NCI-H1048 (cell line): ENCODE measurements at regions not wholly inside any gene's neighbourhood (a gene's known extent, or its start where the extent isn't known, plus 50 kb on each side); places are given as distances from the start of the nearest gene placed in this dataset.
"Not testable (repeated sequence)": the region's sequence is repeated elsewhere in the genome, so short reads cannot be mapped to it uniquely, and the experiment has no call there.

Experiments
- DNase-seq: peaks from one replicate; lab custom pipeline; 2025; lab: John Stamatoyannopoulos, UW

DNA sequence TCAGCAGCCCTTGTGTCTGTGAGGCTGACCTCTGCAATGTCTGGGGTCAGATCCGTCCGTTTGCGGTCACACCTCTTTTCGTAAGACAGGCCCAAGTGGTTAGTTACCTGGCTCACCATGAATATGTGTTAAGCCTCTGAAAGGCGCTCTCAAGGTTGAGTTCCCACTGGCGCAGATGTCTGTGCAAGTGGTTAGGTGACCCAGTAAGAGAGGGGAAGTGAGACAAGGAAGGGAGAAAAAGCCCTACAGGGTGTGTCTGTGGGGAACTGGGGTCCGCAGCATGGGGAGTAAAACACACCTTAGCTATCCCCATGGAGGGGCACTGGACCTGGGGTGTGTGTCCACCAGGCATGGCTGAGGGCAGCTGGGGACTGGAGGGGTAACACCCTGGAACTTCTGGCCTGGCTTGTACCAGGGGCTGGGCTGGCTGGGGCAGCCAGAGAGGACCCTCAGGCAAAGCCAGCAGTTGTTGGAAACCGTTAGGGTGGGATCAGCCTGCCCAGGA, 391.6 kb upstream of the PROK2 start:
- DNase-seq: no peak

DNA sequence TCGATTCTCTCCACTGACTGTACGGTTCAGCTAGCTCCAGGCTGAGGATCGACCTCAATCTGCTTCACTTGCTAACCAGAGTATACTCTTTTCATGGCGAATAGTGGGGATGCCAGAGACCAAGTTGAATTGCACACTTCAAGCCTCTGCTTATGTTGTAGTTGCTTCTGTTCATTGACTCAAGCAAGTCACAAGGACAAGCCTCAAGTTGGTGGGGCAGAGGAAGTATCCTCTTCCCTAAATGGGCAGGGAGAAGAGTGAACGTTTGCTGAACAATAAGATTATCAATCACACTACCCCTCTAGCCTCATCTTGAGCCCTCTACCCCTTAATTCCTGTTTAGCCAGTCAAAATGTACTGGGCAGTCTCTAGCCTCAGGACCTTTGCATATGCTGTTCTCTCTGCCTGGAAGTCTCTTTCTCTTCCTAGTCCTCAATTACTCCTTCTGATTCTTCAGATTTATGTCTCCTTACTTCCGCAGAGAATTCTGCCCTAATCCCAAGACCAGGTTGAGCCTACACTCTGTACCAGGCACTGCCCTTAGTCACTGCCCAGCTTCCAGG, 390.4 kb upstream of the PROK2 start:
- no peak for DNase-seq

DNA sequence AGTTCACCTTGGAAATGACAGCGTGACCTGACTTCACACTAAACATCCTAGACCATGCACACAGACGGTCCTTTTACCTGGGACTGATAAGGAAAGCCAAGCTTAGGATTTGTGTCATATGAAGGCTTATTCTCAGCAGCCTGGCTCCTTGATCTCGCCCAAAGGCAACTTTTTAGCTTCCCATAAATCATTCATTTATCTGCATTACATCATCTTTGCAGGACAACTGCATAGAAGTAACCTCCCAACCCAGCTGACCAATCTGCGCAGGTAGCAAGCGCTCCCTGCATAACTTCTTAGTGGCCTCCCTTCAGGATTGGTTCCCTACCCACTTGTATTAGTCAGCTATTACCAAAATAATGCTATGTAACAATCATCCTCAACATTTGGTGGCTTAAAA, 389.9 kb upstream of the PROK2 start:
- no peak for DNase-seq

DNA sequence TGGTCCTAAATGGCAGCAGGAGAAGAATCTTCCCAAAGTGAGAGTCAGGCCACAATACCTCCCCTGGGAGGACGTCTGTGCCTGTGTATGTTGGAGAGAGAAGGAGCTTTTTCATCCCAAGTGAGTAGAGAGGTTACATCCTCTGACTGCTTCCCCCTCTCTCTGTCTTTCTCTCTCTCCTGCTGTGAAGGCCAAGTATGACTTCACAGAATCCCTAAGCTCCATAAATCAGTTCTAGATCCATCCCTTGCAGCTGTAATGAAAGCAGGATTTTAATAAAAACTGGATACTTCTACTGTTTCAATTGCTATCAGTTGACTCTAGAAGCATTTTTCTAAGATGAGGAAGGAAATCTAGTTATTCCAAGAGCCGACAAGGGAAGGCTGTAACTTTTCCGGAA, 389.1 kb upstream of the PROK2 start:
- no peak for DNase-seq

DNA sequence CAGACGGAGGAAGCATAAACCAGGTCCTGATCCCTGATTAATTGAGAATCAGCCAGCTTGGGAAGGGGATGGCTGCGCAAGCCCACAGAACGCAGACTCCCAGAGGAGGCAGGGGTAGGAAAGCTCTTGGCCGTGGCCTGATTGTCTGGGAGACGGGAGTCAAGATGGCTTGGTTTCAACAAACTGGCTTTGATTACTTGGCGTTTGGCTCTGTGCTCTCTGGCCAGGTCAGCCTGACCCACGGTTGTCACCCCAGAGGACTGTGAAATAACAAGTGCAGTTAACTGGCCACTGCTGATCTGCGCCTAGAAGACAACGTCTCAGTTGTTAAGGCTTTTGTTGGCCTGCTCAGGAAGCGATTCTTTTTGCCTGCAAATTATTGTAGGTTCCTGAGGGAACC, 387.0 kb upstream of the PROK2 start:
- DNase-seq: no peak

DNA sequence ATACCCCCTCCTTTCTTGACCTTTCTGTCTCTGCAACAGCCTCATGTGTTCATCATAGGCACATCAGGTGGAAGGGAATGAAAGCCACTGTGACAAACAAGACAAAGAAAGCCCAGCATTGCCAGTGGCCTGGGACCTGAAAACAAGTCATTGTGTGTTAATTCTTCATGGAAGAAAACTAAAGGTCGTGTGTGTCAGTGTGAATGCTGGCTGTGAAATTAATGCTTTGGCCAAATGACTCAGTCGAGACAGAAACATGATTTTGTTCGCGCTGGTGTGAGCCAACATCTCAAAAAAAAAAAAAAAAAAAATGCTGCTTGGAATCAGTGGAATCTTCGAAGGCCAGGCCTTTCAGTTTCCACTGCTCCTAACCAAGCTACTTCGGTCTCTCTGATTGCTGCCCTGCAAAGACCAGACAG, 386.5 kb upstream of the PROK2 start:
- DNase-seq: no peak

DNA sequence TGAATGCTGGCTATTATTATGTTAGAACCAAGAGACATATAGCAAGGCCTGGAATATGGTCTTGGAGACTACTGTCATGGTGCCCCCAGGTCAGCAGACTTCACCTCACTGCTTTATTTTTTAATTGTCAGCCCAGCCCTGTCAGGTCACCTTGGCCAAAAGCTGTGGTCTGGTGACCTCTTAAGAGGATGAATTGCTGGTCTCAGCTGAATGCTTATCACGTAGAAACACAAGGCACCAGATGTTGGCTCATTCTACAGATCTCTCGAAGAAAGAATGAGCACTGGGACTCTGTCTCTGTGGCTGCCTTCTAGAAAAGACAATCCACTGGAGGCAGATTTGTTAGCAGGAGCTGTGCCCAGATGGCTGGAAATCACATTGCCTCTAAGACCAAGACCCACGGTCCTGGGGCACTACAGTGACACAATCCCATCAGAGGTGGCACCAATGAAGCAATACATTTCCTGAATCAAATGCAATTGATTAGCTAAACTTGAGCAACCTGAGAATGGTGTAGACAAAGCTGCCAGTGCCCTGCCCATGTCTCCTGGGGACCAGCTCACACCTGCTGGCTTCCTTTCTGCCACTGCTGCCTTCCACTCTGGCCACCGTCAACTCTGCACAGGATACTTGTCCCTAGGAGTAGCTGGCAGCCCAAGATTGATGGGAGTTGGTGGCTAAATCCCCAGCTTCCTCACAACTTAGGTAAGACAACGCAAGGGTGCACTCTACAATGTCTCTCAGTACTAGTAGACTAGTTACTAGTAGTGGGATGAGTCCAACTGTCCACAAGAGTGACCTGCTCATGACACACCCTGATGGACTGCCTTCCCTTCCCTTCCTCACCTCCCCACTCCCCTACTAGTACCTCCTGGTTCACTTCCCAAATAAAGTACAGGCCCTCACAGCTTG, 384.9 kb upstream of the PROK2 start:
- no peak for DNase-seq

DNA sequence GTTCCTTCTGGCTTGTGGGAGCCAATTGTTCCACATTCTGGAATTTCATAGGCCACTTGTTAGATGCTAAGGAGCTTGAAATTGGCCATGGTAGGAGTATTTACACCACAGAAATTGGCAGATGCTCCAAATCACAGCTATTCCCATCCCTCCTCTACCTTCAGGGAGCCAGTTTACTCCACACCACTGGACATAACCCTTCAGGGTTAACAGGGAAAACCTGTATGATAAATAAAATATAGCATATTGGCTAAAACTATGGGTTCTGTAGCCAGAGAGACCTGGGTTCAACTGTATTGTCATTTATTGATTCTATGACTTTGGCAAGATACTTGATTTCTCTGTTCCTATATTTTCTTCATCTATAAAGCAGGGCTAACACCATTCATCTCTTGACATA, 384.2 kb upstream of the PROK2 start:
- DNase-seq: no peak

DNA sequence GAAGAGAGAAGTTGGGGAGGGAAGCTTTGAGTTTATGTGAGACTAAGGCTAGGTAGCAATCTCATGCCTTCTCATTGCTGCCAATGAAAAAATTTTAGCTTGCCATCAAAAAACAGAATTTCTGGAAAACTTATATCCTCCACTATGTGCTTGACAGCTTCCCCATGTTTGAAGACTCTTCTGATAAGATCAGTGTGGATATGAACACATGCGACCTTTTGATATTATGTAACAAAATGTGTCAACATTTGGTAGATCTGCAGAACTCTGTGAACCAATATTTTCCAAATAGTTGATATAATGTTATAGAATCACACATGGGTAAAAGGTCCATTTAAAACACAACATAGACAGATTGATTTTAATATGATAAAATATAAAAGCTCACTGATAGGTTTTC, 380.9 kb upstream of the PROK2 start:
- DNase-seq: no peak

DNA sequence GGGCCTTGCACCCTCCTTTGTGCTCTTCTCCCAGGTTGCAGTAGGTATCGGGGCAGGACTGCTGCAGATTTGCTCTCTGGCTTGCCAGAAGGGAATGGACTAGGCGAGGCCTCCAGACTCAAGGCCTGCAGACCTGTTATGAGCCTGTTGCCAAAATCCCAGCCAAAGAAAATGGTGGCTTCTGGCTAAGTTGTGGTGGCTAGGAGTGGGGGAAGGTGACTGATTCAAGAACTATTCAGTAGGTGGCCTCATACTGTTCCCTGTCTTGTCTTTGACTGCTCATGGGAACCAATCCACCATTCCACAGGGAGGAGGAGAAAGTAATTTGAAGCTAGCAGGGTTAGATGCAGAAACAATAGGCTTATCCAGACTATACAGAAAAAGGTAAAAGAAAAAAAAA, 380.4 kb upstream of the PROK2 start:
- DNase-seq: no peak

DNA sequence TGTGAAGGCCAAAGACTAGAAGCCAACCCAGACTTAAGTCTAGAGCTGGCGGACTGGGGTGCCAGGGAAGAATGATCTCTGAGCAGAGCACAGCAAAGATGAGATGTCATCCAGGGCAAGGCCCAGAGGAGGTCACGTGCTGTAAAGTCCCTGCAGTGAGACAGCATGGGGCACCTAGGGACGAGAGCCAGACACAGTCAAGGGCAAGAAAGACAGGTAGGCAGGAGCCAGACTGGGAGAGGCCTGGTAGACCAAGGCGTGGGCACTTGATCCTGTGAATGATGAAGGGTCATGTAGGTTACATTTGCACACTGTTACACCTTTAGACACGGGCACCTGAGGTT, 379.7 kb upstream of the PROK2 start:
- no peak for DNase-seq

DNA sequence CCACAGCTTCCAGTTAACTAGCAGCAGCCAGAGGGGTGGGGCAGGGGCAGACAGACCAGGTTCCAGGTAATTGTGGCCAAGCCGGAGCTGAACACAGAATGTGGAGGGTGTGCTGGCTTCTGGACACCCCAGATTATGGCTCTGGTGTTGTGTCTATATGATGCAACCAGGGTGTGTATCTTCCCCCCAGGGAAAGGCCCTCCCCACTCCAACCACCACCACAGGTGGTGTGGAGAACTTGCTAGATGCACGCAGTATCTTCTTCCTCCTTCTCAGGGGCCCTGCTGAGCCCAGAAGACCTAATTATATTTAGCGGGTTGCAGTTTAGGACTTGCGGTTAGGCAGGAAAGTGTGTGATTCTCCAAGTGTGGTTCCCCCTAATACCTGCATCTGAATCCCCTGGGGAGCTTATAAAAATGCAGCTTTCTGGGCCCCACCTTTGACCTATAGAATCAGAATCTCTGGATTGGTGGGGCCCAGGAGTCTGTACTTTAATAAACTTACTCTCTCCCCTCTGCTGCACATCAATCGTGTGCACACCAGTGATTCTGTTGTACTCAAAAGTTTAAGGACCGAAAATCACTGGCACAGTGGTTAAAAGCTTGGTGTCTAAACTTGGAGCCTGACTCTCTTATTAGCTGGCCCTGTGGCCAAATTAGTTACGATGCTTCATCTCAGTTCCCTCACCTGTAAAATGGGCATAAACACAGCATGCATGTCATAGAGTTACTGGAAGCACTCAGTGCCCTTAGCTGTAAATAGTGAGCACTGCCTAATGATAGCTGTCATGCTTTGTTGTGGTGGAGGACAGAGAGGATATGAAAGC, 379.1 kb upstream of the PROK2 start:
- DNase-seq: no peak

DNA sequence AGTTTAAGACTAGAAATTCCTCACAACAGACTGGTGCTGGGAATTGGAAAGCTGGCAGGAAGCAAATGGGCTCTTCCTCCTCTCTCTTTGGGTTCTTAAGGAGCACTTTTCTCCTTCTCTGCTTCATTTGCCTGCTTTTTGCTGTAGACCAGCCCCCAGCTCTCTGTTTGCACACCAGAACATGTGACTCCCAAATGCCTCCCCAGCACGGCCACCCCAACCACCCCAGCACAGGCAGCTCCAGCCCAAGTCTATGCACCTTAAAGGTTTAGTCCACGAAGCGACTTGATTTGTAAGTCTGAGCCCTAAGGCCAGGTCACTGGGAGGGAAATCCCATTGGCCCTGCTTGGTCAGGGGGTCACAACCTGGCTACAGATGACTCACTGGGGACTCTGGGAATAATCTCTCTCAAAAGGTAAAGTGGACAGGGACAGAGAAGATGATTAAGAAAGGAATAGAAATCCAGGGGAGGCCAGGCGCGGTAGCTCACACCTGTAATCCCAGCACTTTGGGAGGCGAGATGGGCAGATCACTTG, 377.8 kb upstream of the PROK2 start:
- DNase-seq: no peak

DNA sequence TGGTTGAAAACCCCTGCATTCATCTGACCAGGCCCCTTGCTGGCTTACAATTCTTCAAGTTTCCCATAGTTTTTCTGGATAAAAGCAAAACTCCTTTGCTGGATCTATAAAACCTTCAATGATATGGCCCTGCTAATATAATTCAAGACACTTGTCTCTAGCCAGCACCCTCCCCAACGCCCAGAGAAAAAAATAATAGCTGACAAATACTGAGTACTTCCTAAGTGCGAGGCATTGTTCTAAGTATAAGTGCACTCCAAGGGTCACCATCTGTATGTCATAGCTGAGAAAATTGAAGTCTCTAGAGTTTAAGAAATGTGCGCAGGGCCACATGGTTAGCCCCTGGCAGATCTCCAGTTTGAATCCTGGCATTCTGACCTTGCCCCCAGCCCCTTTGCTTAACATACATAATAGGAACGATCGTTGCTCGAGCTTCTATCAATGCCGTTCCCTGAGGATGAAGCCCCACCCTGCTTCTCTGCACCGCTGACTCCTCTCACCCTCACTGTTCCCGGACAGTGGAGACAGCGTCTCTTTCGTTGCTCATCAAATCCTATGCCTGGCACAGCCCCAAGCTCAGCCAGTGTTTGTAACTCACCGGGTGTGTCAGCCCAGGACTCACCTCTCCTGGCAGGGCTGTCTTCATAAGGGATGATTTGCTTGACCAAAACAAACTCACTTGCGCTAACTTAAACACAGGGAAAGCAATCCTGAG, 377.1 kb upstream of the PROK2 start:
- no peak for DNase-seq

DNA sequence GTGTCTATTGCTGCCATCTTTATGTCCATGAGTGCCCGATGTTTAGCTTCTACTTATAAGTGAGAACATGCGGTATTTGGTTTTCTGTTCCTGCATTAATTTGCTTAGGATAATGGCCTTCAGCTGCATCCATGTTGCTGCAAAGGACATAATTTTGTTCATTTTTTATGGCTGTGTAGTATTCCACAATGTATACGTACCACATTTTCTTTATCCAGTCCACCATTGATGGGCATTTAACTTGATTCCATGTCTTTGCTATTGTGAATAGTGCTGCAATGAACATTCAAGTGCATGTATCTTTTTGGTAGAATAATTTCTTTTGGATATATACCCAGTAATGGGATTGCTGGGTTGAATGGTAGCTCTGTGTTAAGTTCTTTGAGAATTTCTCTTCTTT, 376.3 kb upstream of the PROK2 start:
- DNase-seq: not testable (repeated sequence)

DNA sequence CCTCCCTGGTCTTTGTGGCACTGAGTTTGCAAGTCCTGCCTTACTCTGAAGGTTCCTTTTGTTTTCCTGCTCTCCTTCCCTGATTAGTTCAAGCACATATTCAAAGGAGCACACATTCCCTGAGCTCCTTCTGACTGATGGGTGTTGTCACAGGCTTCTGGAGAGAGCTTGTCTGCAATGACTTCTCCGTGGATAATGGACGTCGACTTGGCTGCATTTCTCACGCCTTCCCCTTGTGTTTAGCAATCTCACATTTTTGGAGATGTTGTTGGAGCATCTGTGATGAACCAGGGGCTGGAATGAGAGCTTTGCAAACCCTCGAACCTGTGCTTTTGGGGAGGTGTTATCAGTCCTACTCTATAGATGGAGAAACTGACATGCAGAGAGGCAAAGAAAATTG, 375.4 kb upstream of the PROK2 start:
- no peak for DNase-seq

DNA sequence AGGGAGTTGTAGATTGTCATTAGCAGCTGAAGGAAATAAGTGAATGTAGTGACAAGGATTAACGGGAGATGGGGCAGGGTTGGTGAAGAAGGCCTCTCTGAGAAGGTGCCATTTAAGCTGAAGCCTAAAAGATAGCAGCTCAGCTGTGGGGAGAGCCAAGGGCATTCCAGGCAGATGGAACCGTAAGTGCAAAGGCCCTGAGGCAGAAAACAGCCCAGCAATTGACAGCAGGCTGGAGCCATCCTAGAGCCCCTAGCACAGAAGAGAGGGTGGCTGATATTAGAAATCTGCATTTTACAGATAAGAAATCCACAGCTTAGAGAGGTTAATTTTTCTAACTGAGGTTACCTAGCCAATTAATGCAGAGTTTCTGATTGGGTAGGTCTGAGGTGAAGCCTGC, 374.5 kb upstream of the PROK2 start:
- DNase-seq: no peak

DNA sequence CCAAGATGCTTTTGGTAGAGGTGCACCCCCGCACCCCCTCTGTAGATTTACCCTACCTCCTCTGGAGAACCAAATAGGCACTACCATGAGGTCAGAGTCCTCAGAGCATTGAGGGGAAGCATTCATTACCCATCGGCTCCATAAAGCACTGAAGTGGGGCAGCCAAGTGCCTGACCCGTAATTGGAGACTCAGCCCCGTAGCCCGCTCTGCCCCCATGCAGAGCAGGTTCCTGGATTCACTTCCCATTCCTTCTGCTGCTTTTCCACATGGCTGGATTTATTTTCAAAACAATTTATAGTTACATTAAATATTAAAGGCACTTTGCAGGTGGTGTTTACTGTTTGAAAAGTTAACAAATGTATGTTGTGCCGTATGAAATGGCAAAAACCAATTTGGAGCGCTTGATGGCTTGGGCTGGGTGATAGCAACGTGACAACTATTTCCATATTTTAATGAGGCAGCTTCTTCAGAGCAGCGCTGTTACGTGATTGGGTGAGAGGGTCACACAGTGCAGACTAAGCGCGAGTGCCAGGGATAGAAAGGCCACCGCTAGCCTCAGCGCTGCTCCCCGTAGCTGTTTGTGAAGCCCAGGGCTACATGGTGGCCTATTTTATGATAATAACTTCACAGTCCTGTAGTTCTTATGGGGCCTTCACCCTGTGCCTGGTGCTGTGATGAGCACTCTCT, 373.8 kb upstream of the PROK2 start:
- no peak for DNase-seq

DNA sequence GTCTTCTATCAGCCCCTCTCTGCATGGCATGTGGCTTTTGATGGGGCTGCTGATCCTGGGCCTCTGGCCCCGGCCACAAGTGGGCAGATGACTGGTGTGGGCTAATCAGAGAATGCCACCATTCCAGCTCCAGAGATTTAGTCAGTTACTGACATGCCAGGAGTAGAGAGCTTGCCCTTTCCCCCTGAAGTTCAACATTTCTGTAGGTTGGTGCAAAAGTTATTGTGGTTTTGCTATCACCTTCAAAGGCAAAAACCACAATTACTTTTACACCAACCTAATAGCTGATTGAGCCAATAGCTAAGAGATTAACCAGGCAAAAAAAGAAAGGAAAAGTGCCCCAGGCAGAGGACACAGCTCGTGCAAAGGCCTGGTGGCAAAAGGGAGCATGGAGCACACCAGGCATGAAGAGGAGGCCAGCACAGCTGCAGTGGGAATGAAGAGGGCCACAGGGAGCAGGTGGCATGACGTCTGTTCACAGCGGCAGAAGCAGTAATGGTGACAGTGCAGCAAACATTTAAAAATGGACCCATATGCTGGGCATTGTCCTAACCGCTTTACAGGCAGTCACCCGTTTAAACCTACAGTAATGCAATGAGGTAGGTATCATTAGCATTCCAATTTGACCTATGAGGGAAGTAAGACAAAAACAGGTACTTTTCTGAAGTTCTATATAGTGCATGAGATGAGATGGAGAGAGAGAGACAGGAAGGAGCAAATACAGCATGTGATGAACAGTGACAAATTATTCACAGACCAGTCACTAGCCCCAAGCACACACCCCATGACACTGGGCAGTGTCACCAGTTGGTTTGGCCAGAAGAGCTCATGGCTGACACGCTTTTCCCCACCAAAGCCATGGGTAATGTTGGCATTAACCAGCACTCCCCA, 373.0 kb upstream of the PROK2 start:
- no peak for DNase-seq

DNA sequence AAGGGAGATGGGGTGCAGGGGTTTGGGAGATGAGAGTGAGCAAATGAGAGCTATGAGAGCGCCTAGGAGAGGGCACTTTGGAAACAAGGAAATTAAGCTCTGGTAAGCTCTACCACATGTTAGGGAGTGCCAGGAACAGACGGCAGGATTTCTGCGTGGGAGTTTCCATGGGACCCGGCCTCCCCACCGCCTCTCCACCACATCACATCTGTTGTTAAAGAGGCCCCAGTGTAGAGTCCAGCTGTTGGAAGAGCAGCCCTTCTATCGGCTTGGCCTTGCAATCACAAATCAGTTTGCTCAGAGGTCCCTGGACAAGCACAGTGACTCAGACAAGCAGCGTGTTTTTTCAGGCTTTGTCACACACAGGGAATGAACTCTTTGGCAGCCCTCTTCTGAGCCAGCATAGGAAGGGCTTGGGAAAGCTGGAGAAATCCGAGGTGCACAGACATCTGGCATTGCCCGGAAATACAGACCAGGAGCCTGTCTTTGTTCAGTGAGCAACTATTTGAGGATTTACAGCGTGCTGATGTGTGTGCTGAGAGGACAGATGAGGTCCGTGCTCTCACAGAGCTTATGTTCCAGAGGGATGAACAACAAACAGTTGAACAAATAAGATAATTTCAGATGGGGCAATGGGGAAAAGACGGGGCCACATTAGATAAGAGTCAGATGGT, 370.6 kb upstream of the PROK2 start:
- no peak for DNase-seq
